K562 (cell line): ENCODE measurements at regions not wholly inside any gene's neighbourhood (a gene's known extent, or its start where the extent isn't known, plus 50 kb on each side); places are given as distances from the start of the nearest gene placed in this dataset.

Experiments
- ATAC-seq: fragments of 200-7000 bp; cut with Tn5 transposase; 3 replicates; pipeline ENCODE4 v1.9.1; 2020; ENCODE audit warnings: moderate library complexity
- BruUV-seq: library from RNA; stranded (reverse); fragments of 400-500 nt; replicated peaks from 2 replicates; lab custom pipeline; 2021; lab: Mats Ljungman, UMichigan
- CTCF ChIA-PET: fragments of 300-600 bp; formaldehyde crosslinking; extraction: SDS; loops from one replicate; lab custom pipeline; 2021; ENCODE audit warnings: low intra/inter-chr PET ratio; lab: Yijun Ruan, JAX
- POLR2A ChIA-PET: fragments of 300-600, 350-650 bp; sonication (Branson Sonifier 250); formaldehyde crosslinking; extraction: SDS; loops from one replicate; lab custom pipeline; 2021; ENCODE audit warnings: antibody characterized with exemption, inconsistent platforms; lab: Yijun Ruan, JAX
- DNase-seq, 4 experiments: peaks; one replicate each; pipeline versions ENCODE4 v3.0.0 to v3.0.0-alpha.2; 2011 to 2018; ENCODE audit warnings: low spot score in 3 of 4, mixed read lengths in 3 of 4; ENCODE audit errors: extremely low read depth in 1 of 4
- FAIRE-seq: peaks from 2 replicates; lab custom pipeline; 2011; peaks lifted over from hg19 to GRCh38; lab: Jason Lieb, UNC
- H2AFZ ChIP-seq: 2 replicates; pipeline ENCODE4 v1.6.0; 2011; ENCODE audit warnings: low read depth, low read length, control low read depth, inconsistent platforms
- H3K27ac ChIP-seq: fragments of 200-600 bp; 3 replicates; pipeline ENCODE4 v1.8.0; 2011; ENCODE audit warnings: low read depth, mild to moderate bottlenecking, control low read depth, inconsistent platforms, low read length, moderate library complexity, mixed read lengths; ENCODE audit errors: extremely low read depth
- H3K27me3 ChIP-seq, 2 experiments: fragments of 300-600 bp in 1 of 2; 2 replicates in 1 of 2; 3 replicates in 1 of 2; pipeline versions ENCODE4 v1.6.0 to v1.8.0; 2011; ENCODE audit warnings: inconsistent platforms in 2 of 2, low read length in 2 of 2, mild to moderate bottlenecking in 1 of 2, mixed read lengths in 1 of 2, moderate library complexity in 1 of 2; ENCODE audit not compliant: control insufficient read depth in 2 of 2, insufficient read depth in 2 of 2
- H3K36me3 ChIP-seq: fragments of 300-600 bp; 3 replicates; pipeline ENCODE4 v1.8.0; 2011; ENCODE audit warnings: mild to moderate bottlenecking, low read length, inconsistent platforms; ENCODE audit not compliant: control insufficient read depth, insufficient read depth
- H3K4me1 ChIP-seq, 2 experiments: fragments of 200-600 bp in 1 of 2; replicated peaks in 1 of 2; 2 replicates in 1 of 2; 3 replicates in 1 of 2; pipeline versions ENCODE4 v1.5.1 to v1.8.0; 2011; ENCODE audit warnings: inconsistent platforms in 2 of 2, low read length in 2 of 2, mild to moderate bottlenecking in 1 of 2, mixed read lengths in 1 of 2, moderate library complexity in 1 of 2; ENCODE audit not compliant: control insufficient read depth in 2 of 2, insufficient read depth in 2 of 2
- H3K4me2 ChIP-seq: 2 replicates; pipeline ENCODE4 v1.6.1; 2011; ENCODE audit warnings: low read length, control low read depth, inconsistent platforms, mixed read lengths; ENCODE audit not compliant: insufficient read depth
- H3K4me3 ChIP-seq: fragments of 200-600 bp; sonication (generic), shearing (Covaris generic); 2 replicates; pipeline ENCODE4 v1.5.1; 2016; ENCODE audit warnings: control low read depth, inconsistent platforms
- H3K79me2 ChIP-seq: fragments of 200-600 bp; 3 replicates; pipeline ENCODE4 v1.8.0; 2011; ENCODE audit warnings: low read length, inconsistent platforms; ENCODE audit not compliant: control insufficient read depth, insufficient read depth
- H3K9ac ChIP-seq, 2 experiments: 2 replicates each; pipeline versions ENCODE4 v1.6.0 to v1.6.1; 2011; ENCODE audit warnings: low read depth in 2 of 2, low read length in 2 of 2, control low read depth in 1 of 2, inconsistent platforms in 1 of 2, mild to moderate bottlenecking in 1 of 2, mixed read lengths in 1 of 2; ENCODE audit not compliant: insufficient read depth in 1 of 2
- H3K9me1 ChIP-seq: one replicate; pipeline ENCODE4 v1.6.0; 2011; ENCODE audit warnings: inconsistent platforms, mild to moderate bottlenecking, low read length, moderate library complexity; ENCODE audit not compliant: control insufficient read depth, insufficient read depth
- H3K9me3 ChIP-seq: replicated peaks from 2 replicates; pipeline ENCODE4 v1.5.1; 2011; ENCODE audit warnings: low read depth, low read length, inconsistent platforms; ENCODE audit not compliant: control insufficient read depth, insufficient read depth
- H4K20me1 ChIP-seq: replicated peaks from 2 replicates; pipeline ENCODE4 v1.6.1; 2011; ENCODE audit warnings: low read length, inconsistent platforms, mixed read lengths; ENCODE audit not compliant: control insufficient read depth, insufficient read depth
- GATAD2A ChIP-seq: fragments of 450-650 bp; IDR thresholded peaks from 2 replicates; pipeline ENCODE4 v1.6.1; 2017
- TAF15 ChIP-seq: fragments of 200-400 bp; formaldehyde crosslinking; IDR thresholded peaks from 2 replicates; pipeline ENCODE4 v1.6.1; 2017; ENCODE audit warnings: mild to moderate bottlenecking, low read depth, low read length, moderate library complexity
- in situ Hi-C: fragments of 300-500 bp; cut with MboI; formaldehyde crosslinking; loops from 4 replicates; pipeline ENCODE4 v1.15.0; 2018; ENCODE audit warnings: inconsistent platforms, mixed read lengths
- intact Hi-C: fragments of 100-400 bp; cut with micrococcal nuclease; formaldehyde crosslinking; loops from 2 replicates; pipeline ENCODE4 v1.14.2; 2022
- TF ChIP-seq, protein P1 (sequence below): fragments of 250-450 bp; sonication (Bioruptor Pico); IDR thresholded peaks from 2 replicates; pipeline ENCODE4 v1.4.0; 2020

- intact Hi-C loops: no loop called here
- Histone ChIP-seq H4K20me1 (no peaks in the 10 kb centered on the region), H3K4me3 (no peak overlapping the region)
- TF ChIP-seq GATAD2A: no peak
- TF ChIP-seq, protein P1, sequence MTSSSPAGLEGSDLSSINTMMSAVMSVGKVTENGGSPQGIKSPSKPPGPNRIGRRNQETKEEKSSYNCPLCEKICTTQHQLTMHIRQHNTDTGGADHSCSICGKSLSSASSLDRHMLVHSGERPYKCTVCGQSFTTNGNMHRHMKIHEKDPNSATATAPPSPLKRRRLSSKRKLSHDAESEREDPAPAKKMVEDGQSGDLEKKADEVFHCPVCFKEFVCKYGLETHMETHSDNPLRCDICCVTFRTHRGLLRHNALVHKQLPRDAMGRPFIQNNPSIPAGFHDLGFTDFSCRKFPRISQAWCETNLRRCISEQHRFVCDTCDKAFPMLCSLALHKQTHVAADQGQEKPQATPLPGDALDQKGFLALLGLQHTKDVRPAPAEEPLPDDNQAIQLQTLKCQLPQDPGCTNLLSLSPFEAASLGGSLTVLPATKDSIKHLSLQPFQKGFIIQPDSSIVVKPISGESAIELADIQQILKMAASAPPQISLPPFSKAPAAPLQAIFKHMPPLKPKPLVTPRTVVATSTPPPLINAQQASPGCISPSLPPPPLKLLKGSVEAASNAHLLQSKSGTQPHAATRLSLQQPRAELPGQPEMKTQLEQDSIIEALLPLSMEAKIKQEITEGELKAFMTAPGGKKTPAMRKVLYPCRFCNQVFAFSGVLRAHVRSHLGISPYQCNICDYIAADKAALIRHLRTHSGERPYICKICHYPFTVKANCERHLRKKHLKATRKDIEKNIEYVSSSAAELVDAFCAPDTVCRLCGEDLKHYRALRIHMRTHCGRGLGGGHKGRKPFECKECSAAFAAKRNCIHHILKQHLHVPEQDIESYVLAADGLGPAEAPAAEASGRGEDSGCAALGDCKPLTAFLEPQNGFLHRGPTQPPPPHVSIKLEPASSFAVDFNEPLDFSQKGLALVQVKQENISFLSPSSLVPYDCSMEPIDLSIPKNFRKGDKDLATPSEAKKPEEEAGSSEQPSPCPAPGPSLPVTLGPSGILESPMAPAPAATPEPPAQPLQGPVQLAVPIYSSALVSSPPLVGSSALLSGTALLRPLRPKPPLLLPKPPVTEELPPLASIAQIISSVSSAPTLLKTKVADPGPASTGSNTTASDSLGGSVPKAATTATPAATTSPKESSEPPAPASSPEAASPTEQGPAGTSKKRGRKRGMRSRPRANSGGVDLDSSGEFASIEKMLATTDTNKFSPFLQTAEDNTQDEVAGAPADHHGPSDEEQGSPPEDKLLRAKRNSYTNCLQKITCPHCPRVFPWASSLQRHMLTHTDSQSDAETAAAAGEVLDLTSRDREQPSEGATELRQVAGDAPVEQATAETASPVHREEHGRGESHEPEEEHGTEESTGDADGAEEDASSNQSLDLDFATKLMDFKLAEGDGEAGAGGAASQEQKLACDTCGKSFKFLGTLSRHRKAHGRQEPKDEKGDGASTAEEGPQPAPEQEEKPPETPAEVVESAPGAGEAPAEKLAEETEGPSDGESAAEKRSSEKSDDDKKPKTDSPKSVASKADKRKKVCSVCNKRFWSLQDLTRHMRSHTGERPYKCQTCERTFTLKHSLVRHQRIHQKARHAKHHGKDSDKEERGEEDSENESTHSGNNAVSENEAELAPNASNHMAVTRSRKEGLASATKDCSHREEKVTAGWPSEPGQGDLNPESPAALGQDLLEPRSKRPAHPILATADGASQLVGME (CRISPR knock-in tag): no peak
- TF ChIP-seq TAF15: no peak
- TF ChIP-seq, all 486 proteins: peak for 0
- Histone ChIP-seq H3K36me3 (no peaks in the 10 kb centered on the region), H3K9ac (no peak overlapping the region), H3K79me2 (no peaks in the 10 kb centered on the region), H3K4me1 (no peaks in the 10 kb centered on the region), H3K9me3 (no peaks in the 10 kb centered on the region; the same call in 1 of the 2 replicates), H3K4me2 (no peak overlapping the region), H2AFZ (no peak overlapping the region), H3K27me3 (no peaks in the 10 kb centered on the region), H3K9me1 (no peaks in the 10 kb centered on the region), H3K27ac (no peak overlapping the region)
- no peak for DNase-seq
- no peak for FAIRE-seq
- ChIA-PET CTCF (no interaction called here), POLR2A (no interaction called here)
- in situ Hi-C loops: no loop called here
- BruUV-seq: no TSS peak
- ATAC-seq: no peak
These were observed 383.4 kb upstream of the CDH2 start for GRCh38 chr18:28560331-28560730.
